HUDEP-2 (cell line): ENCODE measurements at regions not wholly inside any gene's neighbourhood (a gene's known extent, or its start where the extent isn't known, plus 50 kb on each side); places are given as distances from the start of the nearest gene placed in this dataset.

Experiments used
- DNase-seq, 76 experiments: peaks; one replicate each; lab custom pipeline; 2025; ENCODE audit not compliant: unreplicated experiment in 76 of 76; lab: John Stamatoyannopoulos, UW

GRCh38 chr2:5950736-5951135, 258.6 kb downstream of the SOX11 start:
- DNase-seq, result no peak

GRCh38 chr2:5951471-5951870, 259.3 kb downstream of the SOX11 start:
- DNase-seq, result no peak

GRCh38 chr2:5953525-5953924, 261.3 kb downstream of the SOX11 start:
- DNase-seq, result no peak

- no peak for DNase-seq
Observed at GRCh38 chr2:5954509-5954908, 262.3 kb downstream of the SOX11 start.

- no peak for DNase-seq
Observed at GRCh38 chr2:5955921-5956320, 263.7 kb downstream of the SOX11 start.

GRCh38 chr2:5959836-5960820, 267.9 kb downstream of the SOX11 start:
- no peak for DNase-seq

- DNase-seq, result no peak
Observed at GRCh38 chr2:5967506-5967905, 275.3 kb downstream of the SOX11 start.

GRCh38 chr2:5969303-5969702, 277.1 kb downstream of the SOX11 start:
- no peak for DNase-seq

GRCh38 chr2:5970347-5970746, 278.2 kb downstream of the SOX11 start:
- no peak for DNase-seq

GRCh38 chr2:5974477-5974876, 282.3 kb downstream of the SOX11 start:
- DNase-seq, result no peak

GRCh38 chr2:5975401-5975800, 283.2 kb downstream of the SOX11 start:
- DNase-seq, result no peak

GRCh38 chr2:5976531-5977065, 284.4 kb downstream of the SOX11 start:
- DNase-seq, result no peak

- no peak for DNase-seq
Observed at GRCh38 chr2:5977477-5977876, 285.3 kb downstream of the SOX11 start.

- no peak for DNase-seq
Observed at GRCh38 chr2:5978131-5978751, 286.1 kb downstream of the SOX11 start.

- no peak for DNase-seq
Observed at GRCh38 chr2:5980450-5981190, 288.4 kb downstream of the SOX11 start.

- DNase-seq, result no peak
Observed at GRCh38 chr2:5982193-5982902, 290.2 kb downstream of the SOX11 start.

GRCh38 chr2:5982903-5983265, 290.7 kb downstream of the SOX11 start:
- no peak for DNase-seq

GRCh38 chr2:5983511-5984272, 291.5 kb downstream of the SOX11 start:
- DNase-seq, result no peak

GRCh38 chr2:5984273-5984655, 292.1 kb downstream of the SOX11 start:
- DNase-seq, result no peak

- DNase-seq, result no peak
Observed at GRCh38 chr2:5984946-5985345, 292.8 kb downstream of the SOX11 start.
